Psoas muscle (tissue), 7 donors: ENCODE measurements at regions not wholly inside any gene's neighbourhood (a gene's known extent, or its start where the extent isn't known, plus 50 kb on each side); places are given as distances from the start of the nearest gene placed in this dataset.
"Not testable (repeated sequence)": the region's sequence is repeated elsewhere in the genome, so short reads cannot be mapped to it uniquely, and the experiment has no call there.

ENCODE experiments used
- ATAC-seq, 4 donors: fragments of 200-7000 bp; cut with Tn5 transposase; one replicate each; pipeline ENCODE4 v1.9.1; 2020; ENCODE audit warnings: moderate library complexity in 3 of 4, mild to moderate bottlenecking in 2 of 4
- DNase-seq, 2 donors: peaks; one replicate each; pipeline ENCODE4 v3.0.0-alpha.2; 2020
- H3K27ac ChIP-seq: fragments of 200-600 bp; one replicate; pipeline ENCODE4 v1.8.0; 2022
- H3K27me3 ChIP-seq, 3 donors: fragments of 200-600 bp in 1 of 3; one replicate each; pipeline versions ENCODE4 v1.6.1 to v1.8.0; 2013 to 2022; ENCODE audit warnings: low read length in 2 of 3, mild to moderate bottlenecking in 2 of 3, moderate library complexity in 1 of 3; ENCODE audit not compliant: insufficient read depth in 3 of 3
- H3K36me3 ChIP-seq, 2 donors: fragments of 200-600 bp in 1 of 2; one replicate each; pipeline versions ENCODE4 v1.6.1 to v1.8.0; 2013 to 2022; ENCODE audit warnings: low read depth in 1 of 2, mild to moderate bottlenecking in 1 of 2, moderate library complexity in 1 of 2; ENCODE audit not compliant: insufficient read depth in 1 of 2
- H3K4me1 ChIP-seq: fragments of 200-600 bp; one replicate; pipeline ENCODE4 v1.8.0; 2022
- H3K4me3 ChIP-seq: fragments of 200-600 bp; one replicate; pipeline ENCODE4 v1.8.0; 2022; ENCODE audit warnings: mild to moderate bottlenecking
- H3K9me3 ChIP-seq: fragments of 200-600 bp; one replicate; pipeline ENCODE4 v1.8.0; 2022
- WGBS, 3 donors: extraction: QIAGEN DNeasy Blood & Tissue Kit; methylation state at CpG; one replicate each; pipeline versions ENCODE4 v1.1.6 to v1.1.7; 2013; 5-methylcytosine and 5-hydroxymethylcytosine counted together
- intact Hi-C, 2 donors: fragments of 100-400 bp; cut with DNase I; formaldehyde crosslinking; loops; one replicate each; pipeline versions ENCODE4 v1.11.0 to v1.14.2; 2022
- donor health status: healthy with polysubstance abuse.
- donor health status: DM: no; HTN: no; CAD: no; lungs with moderate emphysema.
- donor health status: Bipolar disorder and iron deficiency.
- donor health status: healthy.
- donor health status: DM: yes; HTN: yes; CAD: no.
- donor health status: DM: no; HTN: no; CAD: no.
- donor health status: DM: yes; HTN: yes; CAD: no.

DNA sequence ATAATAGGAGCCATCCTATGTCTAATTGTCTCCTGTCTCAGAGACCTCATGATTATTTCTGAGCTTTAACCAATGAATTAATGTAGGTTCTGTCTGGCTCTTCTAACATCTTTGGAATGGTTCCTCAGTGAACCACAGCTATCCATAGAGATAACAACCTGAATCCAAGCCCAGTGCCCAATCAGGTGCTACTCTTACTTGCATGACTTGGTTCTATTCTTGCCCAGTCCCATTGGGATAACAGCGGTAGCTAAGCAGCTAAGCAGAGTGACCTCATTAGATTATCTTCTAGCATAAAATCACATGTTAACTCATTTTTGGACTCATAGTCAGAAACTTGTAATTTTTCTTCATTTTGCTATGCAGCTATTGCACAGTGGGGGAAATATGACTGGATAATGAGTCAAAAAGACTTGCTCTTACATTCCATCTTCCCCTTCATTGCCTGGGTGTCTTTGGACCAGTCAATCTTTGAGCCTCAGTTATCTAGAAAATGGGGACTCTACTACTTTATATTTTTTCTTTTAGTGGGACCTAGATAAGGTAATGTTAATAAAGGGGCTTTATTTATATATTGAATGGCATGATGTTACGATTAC lies 309.1 kb upstream of the NOTCH2NLA start:
- WGBS, 3 donors, result 80% methylated on average over 1 of the region's 2 CpGs; no CpG with 5 or more reads in 2 of the 3 donors
- DNase-seq, ATAC-seq: not testable (repeated sequence)

DNA sequence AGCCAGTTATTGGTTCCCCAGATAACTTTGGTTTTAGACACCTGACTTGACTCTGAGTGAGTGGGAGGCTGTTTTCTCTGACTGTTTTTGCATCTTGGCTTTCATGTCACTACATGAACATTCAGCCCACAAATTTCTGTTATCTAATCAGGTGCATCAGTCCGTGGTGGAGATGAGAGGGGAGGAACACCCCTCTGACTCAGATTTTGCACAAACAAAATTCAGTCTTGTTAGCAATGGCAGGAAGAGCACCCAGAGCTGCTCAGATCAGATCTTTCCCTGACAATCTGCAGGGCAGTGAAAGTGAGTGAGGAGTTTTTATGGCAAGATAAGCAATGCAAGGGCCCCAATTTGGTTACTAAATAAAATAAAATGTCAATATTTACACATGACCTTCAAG lies 307.2 kb upstream of the NOTCH2NLA start:
- H3K4me1 ChIP-seq, H3K9me3 ChIP-seq, intact Hi-C loops, ATAC-seq, H3K27me3 ChIP-seq, H3K4me3 ChIP-seq, H3K36me3 ChIP-seq, DNase-seq, H3K27ac ChIP-seq: not testable (repeated sequence)
- no CpG with 5 or more reads among the region's 1 CpG for WGBS, 3 donors

More for the DNA sequence above, 309.1 kb upstream of the NOTCH2NLA start:
- H3K4me1 ChIP-seq, H3K4me3 ChIP-seq, H3K36me3 ChIP-seq, intact Hi-C loops, H3K27me3 ChIP-seq, H3K9me3 ChIP-seq, H3K27ac ChIP-seq: not testable (repeated sequence)

DNA sequence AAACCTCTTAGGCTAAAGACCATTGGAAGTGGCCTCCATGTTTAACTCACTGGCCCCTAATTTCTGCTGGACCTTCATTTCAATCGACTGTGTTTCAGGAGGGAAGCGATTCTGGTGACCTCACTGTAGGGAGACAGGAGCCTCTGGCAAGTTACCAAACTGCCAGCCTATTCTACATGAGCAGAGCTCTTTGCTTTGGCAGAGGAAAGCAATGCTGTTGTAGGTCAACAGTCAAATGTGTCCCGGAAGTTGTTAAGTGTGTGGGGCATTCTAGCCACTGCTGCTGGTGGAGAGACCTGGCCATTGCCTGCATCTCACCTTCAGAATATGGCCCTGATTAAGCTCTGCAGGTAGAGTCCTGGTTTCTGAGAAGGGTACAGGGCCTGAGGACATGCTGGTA lies 306.8 kb upstream of the NOTCH2NLA start:
- H3K4me1 ChIP-seq, H3K4me3 ChIP-seq, intact Hi-C loops, H3K27ac ChIP-seq, DNase-seq, H3K9me3 ChIP-seq, ATAC-seq, H3K27me3 ChIP-seq, H3K36me3 ChIP-seq: not testable (repeated sequence)
- WGBS, 3 donors, result no CpG with 5 or more reads among the region's 3 CpGs

DNA sequence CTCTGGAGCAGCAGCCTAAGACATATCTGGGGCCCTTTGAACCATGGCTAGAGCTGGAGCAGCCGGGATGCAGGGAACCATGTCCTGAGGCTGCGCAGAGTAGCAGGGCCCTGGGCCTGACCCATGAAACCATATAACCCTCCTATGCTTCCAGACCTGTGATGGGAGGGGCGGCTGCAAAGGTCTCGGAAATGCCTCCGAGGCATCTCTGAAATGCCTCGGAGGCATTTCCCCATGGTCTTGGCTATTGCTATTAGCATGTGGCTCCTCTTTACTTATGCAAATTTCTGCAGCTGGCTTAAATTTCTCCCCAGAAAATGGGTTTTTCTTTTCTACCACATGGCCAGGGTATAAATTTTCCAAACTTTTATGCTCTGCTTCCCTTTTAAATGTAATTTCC lies 302.1 kb upstream of the NOTCH2NLA start:
- ATAC-seq, H3K27me3 ChIP-seq, H3K9me3 ChIP-seq, H3K27ac ChIP-seq, DNase-seq, H3K4me3 ChIP-seq, H3K4me1 ChIP-seq, intact Hi-C loops, H3K36me3 ChIP-seq: not testable (repeated sequence)
- WGBS, 3 donors, result no CpG with 5 or more reads among the region's 6 CpGs

DNA sequence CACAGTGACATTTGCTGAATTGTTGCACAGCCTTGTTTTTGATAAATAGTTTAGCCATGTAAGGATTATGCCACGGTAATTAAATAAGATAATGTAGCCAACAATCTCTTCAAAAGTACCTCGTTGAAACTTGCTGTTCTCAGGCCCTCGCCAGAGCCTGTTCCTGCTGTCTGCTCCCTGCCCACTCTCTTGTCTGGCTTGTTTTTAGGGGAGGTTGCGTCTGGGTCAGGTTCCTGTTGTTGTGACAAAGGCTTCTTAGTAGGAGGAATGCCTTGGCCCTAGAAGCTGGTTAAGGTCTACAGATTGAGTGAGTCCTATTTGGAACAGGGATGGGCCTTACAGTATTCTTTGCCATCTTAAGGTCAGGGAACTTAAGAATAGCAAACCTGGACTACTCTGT lies 294.0 kb upstream of the NOTCH2NLA start:
- H3K27ac ChIP-seq, ATAC-seq, H3K36me3 ChIP-seq, H3K9me3 ChIP-seq, intact Hi-C loops, H3K4me3 ChIP-seq, H3K27me3 ChIP-seq, DNase-seq, H3K4me1 ChIP-seq: not testable (repeated sequence)
- no CpG with 5 or more reads among the region's 4 CpGs for WGBS, 3 donors

DNA sequence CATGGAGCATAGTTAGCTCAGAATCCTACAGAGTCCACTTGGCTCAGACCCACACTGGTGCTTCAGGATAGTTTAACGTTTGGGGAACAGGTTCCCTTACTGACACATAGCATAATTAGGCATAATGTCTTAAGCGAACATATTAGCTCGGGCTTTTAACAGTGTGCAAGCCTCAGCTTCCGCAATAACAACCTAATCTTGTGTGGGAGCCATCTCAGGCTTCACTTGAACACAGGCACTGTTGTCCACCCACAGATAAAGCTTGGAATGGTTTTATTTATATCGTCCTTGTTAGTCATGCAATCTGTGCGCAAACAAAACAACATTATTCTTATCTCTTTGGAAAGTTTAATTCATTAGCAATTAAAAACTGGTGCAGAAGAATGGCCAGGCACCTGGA lies 293.5 kb upstream of the NOTCH2NLA start:
- H3K36me3 ChIP-seq, H3K4me3 ChIP-seq, DNase-seq, H3K4me1 ChIP-seq, ATAC-seq, H3K27me3 ChIP-seq, H3K9me3 ChIP-seq, intact Hi-C loops, H3K27ac ChIP-seq: not testable (repeated sequence)
- no CpG with 5 or more reads among the region's 6 CpGs for WGBS, 3 donors

DNA sequence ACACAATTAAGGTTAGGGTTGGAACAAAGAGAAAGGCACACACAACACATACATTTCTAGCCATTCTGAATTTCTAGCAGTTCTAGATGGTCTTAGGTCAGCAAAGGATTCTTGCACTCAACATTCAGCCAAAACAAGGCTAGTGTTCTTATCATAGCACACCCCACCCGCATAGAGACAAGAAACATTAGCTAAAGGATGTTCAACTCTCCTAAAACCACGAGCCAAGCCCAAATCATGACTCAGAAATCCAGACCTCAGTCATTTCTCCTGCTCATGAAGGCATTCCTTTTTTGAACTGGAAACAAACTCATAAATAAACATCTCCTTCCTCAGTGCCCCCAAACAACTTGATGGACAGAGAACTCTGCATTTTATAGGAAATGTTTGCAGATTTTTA lies 293.0 kb upstream of the NOTCH2NLA start:
- H3K27me3 ChIP-seq, ATAC-seq, H3K4me1 ChIP-seq, H3K36me3 ChIP-seq, H3K27ac ChIP-seq, H3K9me3 ChIP-seq, DNase-seq, H3K4me3 ChIP-seq, intact Hi-C loops: not testable (repeated sequence)
- WGBS, 3 donors, result no CpG with 5 or more reads among the region's 2 CpGs

DNA sequence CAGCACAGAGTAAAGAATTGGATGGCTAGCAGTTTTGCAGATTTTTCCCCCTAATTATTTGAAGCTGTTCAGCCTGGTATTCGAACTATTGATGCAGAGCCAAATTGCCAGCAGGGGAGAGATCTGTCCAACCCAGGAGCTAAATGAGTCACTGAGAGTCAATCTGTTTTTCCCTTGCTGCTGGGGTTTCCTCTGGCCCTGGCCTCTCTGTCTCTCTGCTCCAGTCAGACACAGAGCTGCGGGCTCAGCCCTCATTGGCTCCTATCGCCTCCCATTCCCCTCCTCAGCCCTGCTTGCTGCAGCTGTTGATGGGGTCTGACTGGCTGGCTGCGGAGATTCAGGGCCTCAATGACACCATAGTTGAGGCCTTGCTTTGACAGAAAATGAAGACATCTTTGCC lies 284.9 kb upstream of the NOTCH2NLA start:
- ATAC-seq, intact Hi-C loops, H3K4me3 ChIP-seq, H3K36me3 ChIP-seq, H3K27me3 ChIP-seq, H3K4me1 ChIP-seq, H3K27ac ChIP-seq, DNase-seq, H3K9me3 ChIP-seq: not testable (repeated sequence)
- no CpG with 5 or more reads among the region's 4 CpGs for WGBS, 3 donors

DNA sequence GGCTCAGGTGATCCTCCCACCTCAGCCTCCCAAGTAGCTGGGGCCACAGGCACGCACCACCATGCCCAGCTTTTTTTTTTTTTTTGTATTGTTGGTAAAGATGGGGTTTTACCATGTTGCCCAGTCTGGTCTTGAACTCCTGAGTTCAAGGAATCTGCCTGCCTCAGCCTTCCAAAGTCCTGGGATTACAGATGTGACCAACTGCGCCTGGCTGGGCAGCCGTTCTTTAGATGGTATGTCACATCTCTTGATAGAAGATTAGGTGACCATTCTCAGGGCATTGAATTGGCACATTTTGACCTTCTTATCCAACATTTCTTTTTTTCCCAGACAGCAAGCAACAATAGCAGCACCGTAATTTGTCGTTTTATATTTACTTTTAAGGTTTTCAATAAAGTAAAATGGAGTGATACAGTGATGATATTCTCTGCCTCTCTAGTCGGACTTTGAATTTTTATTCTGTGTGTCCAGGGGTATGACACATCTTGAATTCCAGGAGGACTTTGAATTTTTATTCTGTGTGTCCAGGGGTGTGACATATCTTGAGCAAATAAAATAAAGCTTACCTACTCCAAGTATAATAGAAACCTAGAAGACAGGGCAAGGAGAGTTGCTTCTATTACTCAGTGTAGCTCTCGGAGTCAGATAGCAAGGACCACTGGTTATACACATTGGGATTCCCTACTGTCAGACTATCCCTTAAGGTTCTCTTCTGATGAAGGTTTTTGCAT lies 282.4 kb upstream of the NOTCH2NLA start:
- ATAC-seq, H3K4me3 ChIP-seq, H3K27ac ChIP-seq, H3K4me1 ChIP-seq, H3K27me3 ChIP-seq, intact Hi-C loops, H3K9me3 ChIP-seq, DNase-seq, H3K36me3 ChIP-seq: not testable (repeated sequence)
- WGBS, 3 donors, result 92 to 94% (median 93%) methylated on average over 2 of the region's 7 CpGs

DNA sequence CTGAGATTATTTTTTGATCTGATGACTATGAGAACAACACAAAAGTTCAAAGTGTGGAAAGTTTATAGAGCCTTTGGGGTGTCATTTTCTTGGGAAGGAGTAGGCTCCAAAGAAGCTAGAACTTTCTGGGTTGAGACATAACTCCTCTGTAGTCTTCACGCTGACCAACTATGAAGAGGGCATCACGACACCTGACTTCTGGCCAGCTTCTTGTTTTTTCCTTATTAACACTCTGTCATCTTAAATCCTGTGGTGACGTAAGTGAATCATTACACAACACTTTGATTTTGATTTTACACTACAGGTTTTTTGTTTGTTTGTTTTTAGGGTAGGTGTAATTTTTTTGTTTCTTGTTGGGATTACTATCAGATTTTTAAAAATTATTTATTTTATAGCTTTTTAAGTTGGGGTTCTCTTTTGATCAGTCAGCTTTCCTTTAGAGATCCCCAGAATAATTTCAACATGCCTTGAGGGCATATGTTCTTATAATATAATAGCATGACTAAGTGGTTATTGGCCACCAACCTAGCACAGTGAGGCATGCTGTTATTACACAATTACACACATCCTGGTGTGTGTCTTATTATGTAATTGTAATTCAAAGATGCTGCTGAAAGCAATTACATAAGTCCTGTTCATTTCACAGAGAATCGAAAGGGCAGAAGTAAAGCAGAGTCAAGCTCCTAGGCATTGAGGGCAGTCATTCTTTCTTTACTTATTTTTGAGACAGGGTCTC lies 281.6 kb upstream of the NOTCH2NLA start:
- H3K4me3 ChIP-seq, ATAC-seq, H3K27ac ChIP-seq, H3K4me1 ChIP-seq, H3K9me3 ChIP-seq, intact Hi-C loops, H3K36me3 ChIP-seq, H3K27me3 ChIP-seq, DNase-seq: not testable (repeated sequence)
- WGBS, 3 donors, result no CpG with 5 or more reads among the region's 4 CpGs

DNA sequence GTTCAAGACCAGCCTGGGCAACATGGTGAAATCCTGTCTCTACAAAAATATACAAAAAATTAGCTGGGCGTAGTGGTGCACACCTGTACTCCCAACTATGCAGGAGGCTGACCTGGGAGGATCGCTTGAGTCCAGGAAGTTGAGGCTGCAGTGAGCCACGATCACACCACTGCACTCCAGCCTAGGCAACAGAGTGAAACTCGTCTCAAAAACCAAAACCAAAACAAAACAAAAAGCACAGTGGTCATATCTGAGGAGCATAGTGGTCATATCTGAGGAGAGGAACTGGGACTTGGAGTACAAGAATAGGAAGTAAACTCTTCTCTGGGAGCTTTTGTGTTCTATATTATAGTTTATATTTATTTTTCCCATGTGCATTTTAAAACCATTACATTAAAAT lies 275.3 kb upstream of the NOTCH2NLA start:
- H3K27ac ChIP-seq, H3K36me3 ChIP-seq, H3K27me3 ChIP-seq, H3K4me1 ChIP-seq, H3K9me3 ChIP-seq, DNase-seq, intact Hi-C loops, ATAC-seq, H3K4me3 ChIP-seq: not testable (repeated sequence)
- 82 to 100% (median 100%) methylated on average over 1 to 3 of the region's 4 CpGs for WGBS, 3 donors
